SK-N-SH (cell line): ENCODE measurements at regions not wholly inside any gene's neighbourhood (a gene's known extent, or its start where the extent isn't known, plus 50 kb on each side); places are given as distances from the start of the nearest gene placed in this dataset.

Experiments
- CTCF ChIA-PET: fragments of 300-600, 350-600 bp; formaldehyde crosslinking; extraction: SDS; loops from one replicate; lab custom pipeline; 2021; lab: Yijun Ruan, JAX
- POLR2A ChIA-PET: fragments of 350-600 bp; sonication (Branson Sonifier 250); formaldehyde crosslinking; extraction: SDS; loops from one replicate; lab custom pipeline; 2020; ENCODE audit warnings: antibody characterized with exemption, inconsistent platforms; lab: Yijun Ruan, JAX
- DNase-seq: peaks from one replicate; pipeline ENCODE4 v3.0.0; 2012
- H2AFZ ChIP-seq: fragments of 200-600 bp; sonication (generic); 2 replicates; pipeline ENCODE4 v1.8.1; 2016; ENCODE audit warnings: antibody characterized with exemption, mild to moderate bottlenecking, low read depth
- H3F3A ChIP-seq: fragments of 200-600 bp; sonication (generic); replicated peaks from 2 replicates; pipeline ENCODE3; 2016; ENCODE audit warnings: antibody characterized with exemption, mild to moderate bottlenecking; ENCODE audit not compliant: insufficient read depth
- H3K27ac ChIP-seq, 2 experiments: fragments of 200-500 bp in 1 of 2; fragments of 200-600 bp in 1 of 2; sonication (Bioruptor generic) in 1 of 2; sonication (generic), shearing (Covaris generic) in 1 of 2; 2 replicates each; pipeline versions ENCODE4 v1.5.1 to v1.6.1; 2014 to 2016; ENCODE audit warnings: low read depth in 2 of 2, inconsistent platforms in 1 of 2, low read length in 1 of 2, mild to moderate bottlenecking in 1 of 2, mixed read lengths in 1 of 2
- H3K27me3 ChIP-seq: fragments of 200-600 bp; sonication (generic), shearing (Covaris generic); 2 replicates; pipeline ENCODE4 v1.6.1; 2016; ENCODE audit warnings: mixed run types; ENCODE audit not compliant: insufficient read depth
- H3K36me3 ChIP-seq, 2 experiments: fragments of 200-500 bp in 1 of 2; fragments of 200-600 bp in 1 of 2; sonication (Bioruptor generic) in 1 of 2; sonication (generic) in 1 of 2; replicated peaks in 1 of 2; 2 replicates each; pipeline versions ENCODE3 to v1.5.1; 2014 to 2016; ENCODE audit warnings: low read length in 1 of 2, mild to moderate bottlenecking in 1 of 2; ENCODE audit not compliant: insufficient read depth in 2 of 2, control insufficient read depth in 1 of 2
- H3K4me1 ChIP-seq, 2 experiments: fragments of 200-500 bp in 1 of 2; fragments of 200-600 bp in 1 of 2; sonication (Bioruptor generic) in 1 of 2; sonication (generic), shearing (Covaris generic) in 1 of 2; 2 replicates each; pipeline versions ENCODE4 v1.5.1 to v1.6.1; 2014 to 2016; ENCODE audit warnings: low read depth in 1 of 2, low read length in 1 of 2, mixed run types in 1 of 2; ENCODE audit not compliant: insufficient read depth in 2 of 2, control insufficient read depth in 1 of 2
- H3K4me2 ChIP-seq: fragments of 200-600 bp; sonication (generic), shearing (Covaris generic); 2 replicates; pipeline ENCODE4 v1.6.1; 2017; ENCODE audit warnings: mixed run types
- H3K4me3 ChIP-seq, 2 experiments: fragments of 200-500 bp in 1 of 2; fragments of 200-600 bp in 1 of 2; sonication (Bioruptor generic) in 1 of 2; sonication (generic), shearing (Covaris generic) in 1 of 2; 2 replicates each; pipeline versions ENCODE4 v1.5.1 to v1.8.1; 2014 to 2016; ENCODE audit warnings: low read depth in 2 of 2, inconsistent platforms in 1 of 2, low read length in 1 of 2, mild to moderate bottlenecking in 1 of 2, mixed read lengths in 1 of 2, moderate library complexity in 1 of 2
- H3K79me2 ChIP-seq: fragments of 200-600 bp; sonication (generic); 2 replicates; pipeline ENCODE4 v1.8.1; 2017; ENCODE audit warnings: mild to moderate bottlenecking; ENCODE audit not compliant: insufficient read depth
- H3K9ac ChIP-seq: fragments of 200-600 bp; sonication (generic); 2 replicates; pipeline ENCODE4 v1.6.1; 2017; ENCODE audit warnings: mixed run types
- H3K9me2 ChIP-seq: fragments of 200-600 bp; sonication (generic); 2 replicates; pipeline ENCODE4 v1.6.1; 2017; ENCODE audit warnings: mixed run types
- H3K9me3 ChIP-seq: fragments of 200-600 bp; sonication (generic); 2 replicates; pipeline ENCODE4 v1.6.1; 2017; ENCODE audit warnings: mixed run types, mild to moderate bottlenecking, moderate library complexity
- H4K20me1 ChIP-seq: fragments of 200-600 bp; sonication (generic); 2 replicates; pipeline ENCODE4 v1.6.1; 2017; ENCODE audit warnings: mild to moderate bottlenecking, mixed run types; ENCODE audit not compliant: insufficient read depth
- ELF1 ChIP-seq: IDR thresholded peaks from 2 replicates; pipeline ENCODE4 v1.4.0; 2012
- EZH2phosphoT487 ChIP-seq: fragments of 200-600 bp; sonication (generic); IDR thresholded peaks from 2 replicates; pipeline ENCODE4 v1.6.1; 2017; ENCODE audit warnings: low read depth, mixed run types, mild to moderate bottlenecking, antibody characterized with exemption, moderate library complexity, borderline replicate concordance
- FOSL2 ChIP-seq: IDR thresholded peaks from 2 replicates; pipeline ENCODE4 v1.4.0; 2012; ENCODE audit warnings: low read depth, mild to moderate bottlenecking, moderate library complexity, borderline replicate concordance
- GABPA ChIP-seq: IDR thresholded peaks from 2 replicates; pipeline ENCODE4 v1.4.0; 2012; ENCODE audit warnings: low read depth, mild to moderate bottlenecking
- JUND ChIP-seq: IDR thresholded peaks from 2 replicates; pipeline ENCODE4 v1.4.0; 2012
- MXI1 ChIP-seq: IDR thresholded peaks from 2 replicates; pipeline ENCODE4 v1.6.1; 2012; ENCODE audit warnings: mild to moderate bottlenecking, low read depth, low read length, improper control_type of control experiment
- NRF1 ChIP-seq: IDR thresholded peaks from 2 replicates; pipeline ENCODE4 v1.6.1; 2012; ENCODE audit warnings: low read depth, mild to moderate bottlenecking, low read length
- POLR2AphosphoS5 ChIP-seq: IDR thresholded peaks from 2 replicates; pipeline ENCODE4 v1.6.1; 2012; ENCODE audit warnings: low read depth, low read length
- RCOR1 ChIP-seq: fragments of 150-350 bp; IDR thresholded peaks from 2 replicates; pipeline ENCODE4 v1.6.1; 2017; ENCODE audit warnings: antibody characterized with exemption, low read length
- RFX5 ChIP-seq: IDR thresholded peaks from 2 replicates; pipeline ENCODE4 v1.6.1; 2012; ENCODE audit warnings: mild to moderate bottlenecking, improper control_type of control experiment, low read length
- RXRA ChIP-seq: IDR thresholded peaks from 2 replicates; pipeline ENCODE4 v1.4.0; 2012; ENCODE audit warnings: low read depth, mild to moderate bottlenecking, borderline replicate concordance
- SIN3A ChIP-seq: IDR thresholded peaks from 2 replicates; pipeline ENCODE4 v1.6.1; 2012; ENCODE audit warnings: low read depth, mild to moderate bottlenecking, low read length, moderate library complexity, borderline replicate concordance
- TAF1 ChIP-seq: IDR thresholded peaks from 2 replicates; pipeline ENCODE4 v1.6.1; 2012; ENCODE audit warnings: low read depth, mild to moderate bottlenecking, low read length, moderate library complexity, borderline replicate concordance
- TCF12 ChIP-seq: IDR thresholded peaks from 2 replicates; pipeline ENCODE4 v1.4.0; 2012
- TEAD4 ChIP-seq: IDR thresholded peaks from 2 replicates; pipeline ENCODE4 v1.4.0; 2012; ENCODE audit warnings: mild to moderate bottlenecking, borderline replicate concordance; ENCODE audit not compliant: insufficient read depth
- YY1 ChIP-seq: IDR thresholded peaks from 2 replicates; pipeline ENCODE4 v1.4.0; 2012; ENCODE audit warnings: low read depth, mild to moderate bottlenecking
- WGBS: methylation state at CpG from one replicate; pipeline ENCODE4 v1.1.6; 2017; ENCODE audit warnings: low lambda C conversion rate; 5-methylcytosine and 5-hydroxymethylcytosine counted together
- TF ChIP-seq, protein P1 (sequence below): IDR thresholded peaks from 2 replicates; pipeline ENCODE4 v1.4.0; 2012; ENCODE audit warnings: low read depth, borderline replicate concordance
- TF ChIP-seq, protein P2 (sequence below): IDR thresholded peaks from 2 replicates; pipeline ENCODE4 v1.4.0; 2012; ENCODE audit warnings: low read depth, borderline replicate concordance
- TF ChIP-seq, protein P3 (sequence below): fragments of 200-600 bp; sonication (generic); IDR thresholded peaks from 2 replicates; pipeline ENCODE4 v1.6.1; 2017; ENCODE audit warnings: antibody characterized with exemption, mild to moderate bottlenecking, moderate library complexity
- TF ChIP-seq, protein P4 (sequence below): IDR thresholded peaks from 2 replicates; pipeline ENCODE4 v1.4.0; 2012; ENCODE audit warnings: low read depth
- TF ChIP-seq, protein P5 (sequence below): IDR thresholded peaks from 2 replicates; pipeline ENCODE4; 2012

DNA sequence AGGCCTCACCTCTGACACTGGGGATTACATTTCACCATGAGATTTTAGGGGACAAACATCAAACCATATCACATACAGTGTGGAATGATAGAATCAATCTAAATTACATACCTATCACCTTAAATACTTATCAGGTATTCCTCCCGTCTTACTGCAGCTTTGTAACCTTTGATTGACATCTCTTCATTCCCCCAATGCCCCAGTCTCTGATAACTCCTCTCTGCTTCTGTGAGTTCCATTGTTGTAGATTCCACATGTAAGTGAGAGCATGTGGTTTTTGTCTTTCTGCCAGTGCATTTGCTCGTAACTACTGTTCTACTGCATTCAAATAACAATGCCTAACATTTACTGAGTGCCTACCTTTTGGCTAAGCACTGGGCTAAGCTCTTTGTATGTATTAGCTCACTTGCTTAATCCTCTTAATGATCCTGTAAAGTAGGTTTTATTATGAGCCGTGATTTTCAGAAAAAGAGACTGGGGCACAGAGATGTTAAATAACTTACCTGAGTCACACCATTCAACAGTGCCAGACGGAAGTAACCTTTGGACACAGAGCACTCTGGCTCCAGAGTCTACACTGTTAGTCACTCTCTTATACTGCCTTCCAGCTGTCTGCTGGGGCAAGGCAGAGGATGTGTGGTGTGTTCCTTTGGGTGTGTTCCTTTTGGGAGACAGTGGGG is 63.7 kb upstream of the ESX1 start (continued):
- TF ChIP-seq, protein P1, sequence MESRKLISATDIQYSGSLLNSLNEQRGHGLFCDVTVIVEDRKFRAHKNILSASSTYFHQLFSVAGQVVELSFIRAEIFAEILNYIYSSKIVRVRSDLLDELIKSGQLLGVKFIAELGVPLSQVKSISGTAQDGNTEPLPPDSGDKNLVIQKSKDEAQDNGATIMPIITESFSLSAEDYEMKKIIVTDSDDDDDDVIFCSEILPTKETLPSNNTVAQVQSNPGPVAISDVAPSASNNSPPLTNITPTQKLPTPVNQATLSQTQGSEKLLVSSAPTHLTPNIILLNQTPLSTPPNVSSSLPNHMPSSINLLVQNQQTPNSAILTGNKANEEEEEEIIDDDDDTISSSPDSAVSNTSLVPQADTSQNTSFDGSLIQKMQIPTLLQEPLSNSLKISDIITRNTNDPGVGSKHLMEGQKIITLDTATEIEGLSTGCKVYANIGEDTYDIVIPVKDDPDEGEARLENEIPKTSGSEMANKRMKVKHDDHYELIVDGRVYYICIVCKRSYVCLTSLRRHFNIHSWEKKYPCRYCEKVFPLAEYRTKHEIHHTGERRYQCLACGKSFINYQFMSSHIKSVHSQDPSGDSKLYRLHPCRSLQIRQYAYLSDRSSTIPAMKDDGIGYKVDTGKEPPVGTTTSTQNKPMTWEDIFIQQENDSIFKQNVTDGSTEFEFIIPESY, result no peak
- TF ChIP-seq NRF1 (no peak), TEAD4 (no peak), YY1 (no peak), ELF1 (no peak), SIN3A (no peak)
- TF ChIP-seq, protein P2, sequence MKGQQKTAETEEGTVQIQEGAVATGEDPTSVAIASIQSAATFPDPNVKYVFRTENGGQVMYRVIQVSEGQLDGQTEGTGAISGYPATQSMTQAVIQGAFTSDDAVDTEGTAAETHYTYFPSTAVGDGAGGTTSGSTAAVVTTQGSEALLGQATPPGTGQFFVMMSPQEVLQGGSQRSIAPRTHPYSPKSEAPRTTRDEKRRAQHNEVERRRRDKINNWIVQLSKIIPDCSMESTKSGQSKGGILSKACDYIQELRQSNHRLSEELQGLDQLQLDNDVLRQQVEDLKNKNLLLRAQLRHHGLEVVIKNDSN, result no peak
- TF ChIP-seq, protein P3, sequence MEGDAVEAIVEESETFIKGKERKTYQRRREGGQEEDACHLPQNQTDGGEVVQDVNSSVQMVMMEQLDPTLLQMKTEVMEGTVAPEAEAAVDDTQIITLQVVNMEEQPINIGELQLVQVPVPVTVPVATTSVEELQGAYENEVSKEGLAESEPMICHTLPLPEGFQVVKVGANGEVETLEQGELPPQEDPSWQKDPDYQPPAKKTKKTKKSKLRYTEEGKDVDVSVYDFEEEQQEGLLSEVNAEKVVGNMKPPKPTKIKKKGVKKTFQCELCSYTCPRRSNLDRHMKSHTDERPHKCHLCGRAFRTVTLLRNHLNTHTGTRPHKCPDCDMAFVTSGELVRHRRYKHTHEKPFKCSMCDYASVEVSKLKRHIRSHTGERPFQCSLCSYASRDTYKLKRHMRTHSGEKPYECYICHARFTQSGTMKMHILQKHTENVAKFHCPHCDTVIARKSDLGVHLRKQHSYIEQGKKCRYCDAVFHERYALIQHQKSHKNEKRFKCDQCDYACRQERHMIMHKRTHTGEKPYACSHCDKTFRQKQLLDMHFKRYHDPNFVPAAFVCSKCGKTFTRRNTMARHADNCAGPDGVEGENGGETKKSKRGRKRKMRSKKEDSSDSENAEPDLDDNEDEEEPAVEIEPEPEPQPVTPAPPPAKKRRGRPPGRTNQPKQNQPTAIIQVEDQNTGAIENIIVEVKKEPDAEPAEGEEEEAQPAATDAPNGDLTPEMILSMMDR, result no peak

DNA sequence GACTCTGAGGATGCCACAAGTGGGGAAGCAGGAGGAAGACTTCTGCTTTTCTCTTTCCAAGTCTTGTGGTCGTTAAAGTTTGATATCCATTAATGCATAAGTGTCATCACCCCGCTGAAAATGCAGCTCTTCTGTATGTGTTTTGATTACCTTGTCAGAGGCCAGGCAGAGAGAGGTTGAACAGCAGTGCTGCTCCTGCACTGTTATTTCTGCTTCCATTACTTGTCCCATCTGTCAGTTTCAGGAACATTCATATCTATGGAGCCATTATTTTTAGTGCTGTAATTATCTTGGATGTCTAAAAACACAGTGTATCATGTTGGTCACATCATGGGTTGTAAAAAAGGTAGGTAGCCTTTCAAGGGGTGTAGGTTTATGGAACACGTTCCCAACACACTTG is 62.0 kb upstream of the ESX1 start:
- no peaks in the 10 kb centered on the region for H3F3A ChIP-seq
- 10% methylated on average over 3 of the region's 3 CpGs for WGBS
- no peak overlapping the region for H3K4me3 ChIP-seq
- no peaks in the 10 kb centered on the region for H3K36me3 ChIP-seq
- H3K9me2 ChIP-seq, result no peaks in the 10 kb centered on the region
- H2AFZ ChIP-seq, result no peak overlapping the region
- H3K79me2 ChIP-seq, result no peaks in the 10 kb centered on the region
- H3K27me3 ChIP-seq, result peaks cover 32% of the 10 kb centered on the region
- no peaks in the 10 kb centered on the region for H3K4me1 ChIP-seq
- DNase-seq, result no peak
- H3K4me2 ChIP-seq, result no peak overlapping the region
- H3K9me3 ChIP-seq, result no peaks in the 10 kb centered on the region
- H3K27ac ChIP-seq, result no peak overlapping the region
- POLR2A ChIA-PET, result no interaction called here
- no peak overlapping the region for H3K9ac ChIP-seq
- CTCF ChIA-PET, result interaction anchor here (0.8 kb wide), 1 partner anchor 37 kb away, joined by 3 read pairs; no protein-coding TSS in a partner anchor
- no peaks in the 10 kb centered on the region for H4K20me1 ChIP-seq
- TF ChIP-seq, protein P2, result no peak
- TF ChIP-seq, protein P4, sequence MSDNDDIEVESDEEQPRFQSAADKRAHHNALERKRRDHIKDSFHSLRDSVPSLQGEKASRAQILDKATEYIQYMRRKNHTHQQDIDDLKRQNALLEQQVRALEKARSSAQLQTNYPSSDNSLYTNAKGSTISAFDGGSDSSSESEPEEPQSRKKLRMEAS, result no peak
- TF ChIP-seq, protein P3, result no peak
- TF ChIP-seq, protein P5, sequence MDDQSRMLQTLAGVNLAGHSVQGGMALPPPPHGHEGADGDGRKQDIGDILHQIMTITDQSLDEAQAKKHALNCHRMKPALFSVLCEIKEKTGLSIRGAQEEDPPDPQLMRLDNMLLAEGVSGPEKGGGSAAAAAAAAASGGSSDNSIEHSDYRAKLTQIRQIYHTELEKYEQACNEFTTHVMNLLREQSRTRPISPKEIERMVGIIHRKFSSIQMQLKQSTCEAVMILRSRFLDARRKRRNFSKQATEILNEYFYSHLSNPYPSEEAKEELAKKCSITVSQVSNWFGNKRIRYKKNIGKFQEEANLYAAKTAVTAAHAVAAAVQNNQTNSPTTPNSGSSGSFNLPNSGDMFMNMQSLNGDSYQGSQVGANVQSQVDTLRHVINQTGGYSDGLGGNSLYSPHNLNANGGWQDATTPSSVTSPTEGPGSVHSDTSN, result no peak
- TF ChIP-seq EZH2phosphoT487 (no peak), JUND (no peak), RFX5 (no peak), RXRA (no peak), MXI1 (no peak), GABPA (no peak), FOSL2 (no peak), RCOR1 (no peak), TCF12 (no peak), TAF1 (no peak), POLR2AphosphoS5 (no peak)
